ENCODE measurements at regions not wholly inside any gene's neighbourhood (a gene's known extent, or its start where the extent isn't known, plus 50 kb on each side); places are given as distances from the start of the nearest gene placed in this dataset.

- DNase-seq: no peak
Observed at GRCh38 chr13:84265257-84265764, 383.0 kb upstream of the SLITRK1 start.

- no peak for DNase-seq
Observed at GRCh38 chr13:84263354-84264069, 381.2 kb upstream of the SLITRK1 start.

GRCh38 chr13:84255226-84255797 lies 373.0 kb upstream of the SLITRK1 start:
- DNase-seq: no peak

DNA sequence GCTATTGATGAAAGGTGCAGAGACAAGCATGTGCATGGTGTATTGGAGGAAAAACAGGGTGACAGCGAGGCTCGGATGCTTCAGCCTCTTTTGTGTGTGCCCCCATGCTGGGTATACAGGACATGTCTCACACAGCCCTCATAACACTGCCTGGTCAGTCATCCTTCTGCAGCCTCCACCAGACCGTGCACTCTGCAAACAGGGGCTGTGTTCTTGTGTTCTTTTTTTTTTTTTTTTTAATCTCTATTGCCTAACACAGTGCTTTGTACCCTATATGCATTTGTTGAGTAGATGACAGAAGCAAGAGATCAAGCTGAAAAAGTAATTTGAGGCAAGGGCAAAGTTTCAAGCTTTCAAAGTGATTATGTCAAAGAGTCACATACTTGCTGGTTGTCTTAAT lies 367.2 kb upstream of the SLITRK1 start:
- no peak for DNase-seq

- DNase-seq: no peak
Observed at GRCh38 chr13:84243340-84243739, 361.1 kb upstream of the SLITRK1 start.

DNA sequence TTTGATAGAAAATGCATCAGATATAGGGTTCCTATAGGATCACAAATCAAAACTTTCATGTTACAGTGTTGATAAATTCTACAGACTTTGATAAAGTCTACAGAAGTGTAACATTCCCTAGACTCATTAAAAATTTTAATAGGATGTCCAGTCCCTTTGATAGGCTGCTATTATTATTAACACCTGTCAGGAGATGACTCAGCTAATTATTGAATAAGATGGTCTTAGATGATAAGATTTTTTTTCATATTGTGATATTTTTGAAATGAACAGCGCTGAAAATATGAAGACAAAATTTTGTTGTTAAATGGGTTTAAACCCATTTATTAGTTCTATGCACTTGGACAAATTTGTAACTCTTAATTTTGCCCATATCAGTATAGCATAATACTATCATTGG lies 356.8 kb upstream of the SLITRK1 start:
- no peak for DNase-seq

- no peak for DNase-seq
Observed at GRCh38 chr13:84238381-84238780, 356.1 kb upstream of the SLITRK1 start.

GRCh38 chr13:84237143-84237542 lies 354.9 kb upstream of the SLITRK1 start:
- DNase-seq: no peak

DNA sequence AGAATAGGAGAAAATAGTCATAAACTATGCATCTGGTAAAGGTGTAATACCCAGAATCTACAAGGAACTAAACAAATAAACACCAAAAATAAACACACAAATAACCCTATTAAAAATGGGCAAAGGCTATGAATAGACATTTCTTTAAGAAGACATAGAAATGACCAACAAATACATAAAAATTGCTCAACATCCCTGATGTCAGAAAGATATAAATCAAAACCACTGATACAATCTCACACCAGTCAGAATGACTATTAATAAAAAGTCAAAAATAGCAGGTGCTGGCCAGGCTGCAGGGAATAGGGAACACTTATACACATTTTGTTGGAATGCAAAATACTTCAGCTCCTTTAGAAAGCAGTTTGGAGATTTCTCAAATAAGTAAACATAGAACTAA lies 352.1 kb upstream of the SLITRK1 start:
- no peak for DNase-seq

DNA sequence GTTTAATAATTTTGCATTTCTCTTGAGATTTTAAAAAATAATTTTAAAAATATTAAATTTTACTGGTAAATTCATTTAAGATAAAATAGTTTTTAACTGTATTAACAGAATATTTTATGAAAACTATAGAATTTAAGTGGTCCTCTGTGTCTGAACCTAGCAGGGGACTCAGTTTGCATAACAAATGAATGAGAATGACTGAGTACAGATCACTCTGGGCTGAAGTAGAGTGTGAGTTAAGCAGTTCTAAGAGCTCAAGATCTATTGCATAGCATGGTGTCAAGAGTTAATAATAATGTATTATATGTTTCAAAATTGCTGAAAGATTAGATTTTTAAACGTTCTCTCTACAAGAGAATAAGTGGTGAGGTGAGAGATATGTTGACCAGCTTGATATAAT lies 348.3 kb upstream of the SLITRK1 start:
- no peak for DNase-seq

DNA sequence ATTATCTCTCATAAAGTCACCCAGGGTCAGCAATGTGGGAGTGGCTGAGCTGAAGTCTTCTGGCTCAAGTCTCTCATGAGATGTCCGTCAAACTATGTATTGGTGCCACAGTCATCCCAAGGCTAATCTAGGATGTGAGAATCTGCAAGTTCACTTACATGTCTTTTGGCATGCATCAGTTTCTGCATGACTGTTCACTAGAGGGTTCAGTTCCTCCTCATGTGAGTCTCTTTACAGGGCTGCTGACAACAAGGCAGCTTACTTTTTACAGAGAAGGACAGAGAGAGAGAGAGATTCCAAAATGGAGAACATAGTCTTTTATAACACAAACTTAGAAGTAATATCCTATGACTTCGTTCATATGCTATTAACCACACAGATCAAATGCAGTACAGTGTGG lies 328.8 kb upstream of the SLITRK1 start:
- no peak for DNase-seq

DNA sequence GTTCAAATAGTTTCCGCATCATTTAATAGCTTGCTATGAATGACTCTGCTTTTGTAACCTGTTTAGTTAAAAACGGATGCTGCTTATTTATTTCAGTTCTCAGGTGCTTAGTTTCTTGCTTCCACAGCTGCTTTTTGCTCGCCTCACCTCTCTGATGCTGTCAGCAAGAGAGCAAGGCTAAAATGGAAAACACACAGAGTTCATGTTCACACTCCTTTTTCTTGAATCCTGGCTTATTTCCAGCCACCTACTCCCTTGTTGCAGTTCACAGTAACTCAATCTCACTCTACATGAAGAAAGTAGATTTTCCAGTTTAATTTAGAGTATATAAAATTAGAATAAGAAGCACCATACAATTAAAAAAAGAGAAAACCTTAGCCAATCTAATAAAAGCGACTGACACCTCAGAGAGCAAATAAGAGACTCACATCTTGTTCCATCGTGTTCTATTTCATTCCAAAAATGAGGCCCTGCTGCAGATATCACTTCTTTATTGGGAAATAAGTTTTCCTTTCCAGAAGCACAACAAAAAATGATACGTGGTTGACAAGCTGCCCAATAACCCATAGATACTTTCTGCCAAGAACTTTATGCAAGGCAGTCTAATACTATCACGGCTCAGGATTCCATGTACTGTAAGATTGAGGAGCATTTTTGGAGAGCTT lies 326.1 kb upstream of the SLITRK1 start:
- no peak for DNase-seq

DNA sequence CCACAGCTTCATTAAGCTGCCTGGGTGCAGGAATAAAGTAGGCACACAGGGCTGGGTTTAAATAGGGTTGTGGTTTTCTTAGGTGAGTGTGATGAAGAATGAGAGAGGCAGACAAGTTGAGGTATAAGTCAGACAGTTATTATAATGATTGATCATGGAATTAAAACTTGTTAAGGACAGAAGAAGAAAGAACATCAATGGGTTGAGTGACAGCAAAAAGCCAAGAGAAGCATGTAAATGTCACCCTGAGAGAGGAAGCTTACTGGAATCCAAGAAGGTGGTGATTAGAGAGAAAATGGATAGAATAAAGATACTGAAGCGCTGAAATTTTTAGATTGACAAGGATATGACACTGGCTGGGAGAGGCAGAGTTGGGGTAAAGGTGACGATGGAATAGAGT lies 325.2 kb upstream of the SLITRK1 start:
- DNase-seq: no peak

DNA sequence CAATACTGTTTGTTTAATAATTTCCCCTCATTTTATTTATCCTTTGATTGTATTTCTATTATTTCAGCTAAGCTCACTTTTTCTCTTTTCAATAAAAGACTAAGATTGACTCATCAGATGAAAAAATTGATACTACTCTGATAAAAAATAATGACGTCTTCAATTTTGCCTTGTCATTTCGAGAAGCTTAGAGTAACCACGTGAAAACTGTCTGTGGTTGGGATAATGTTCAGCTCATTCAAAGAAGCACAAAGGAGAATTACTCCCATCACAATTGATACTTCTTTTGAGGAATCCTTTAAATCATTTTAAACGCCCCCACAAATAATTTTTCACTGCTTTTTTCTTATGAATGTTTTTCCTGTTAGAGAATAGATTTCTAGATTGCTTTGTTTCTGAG lies 318.7 kb upstream of the SLITRK1 start:
- no peak for DNase-seq

GRCh38 chr13:84192125-84192524 lies 309.9 kb upstream of the SLITRK1 start:
- no peak for DNase-seq

GRCh38 chr13:84191139-84191538 lies 308.9 kb upstream of the SLITRK1 start:
- no peak for DNase-seq

DNA sequence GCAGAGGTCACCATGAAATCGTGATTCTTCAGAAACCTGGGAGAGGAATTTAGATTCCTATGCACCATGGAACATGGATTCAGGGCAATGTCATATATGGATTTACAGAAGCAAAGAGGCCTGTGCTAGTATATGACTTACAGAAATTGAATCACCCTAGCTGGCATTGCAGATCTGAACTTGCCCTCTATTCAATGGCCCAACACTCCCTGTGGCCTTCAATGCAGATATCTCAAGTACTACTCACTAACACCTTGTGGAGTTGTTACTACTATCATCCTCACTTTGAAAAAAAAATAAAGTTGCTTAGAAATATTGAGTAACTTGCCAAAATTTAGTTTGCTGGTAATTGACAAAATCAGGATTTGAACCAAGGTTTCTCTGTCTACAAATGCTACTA lies 305.4 kb upstream of the SLITRK1 start:
- DNase-seq: no peak

- DNase-seq: no peak
Observed at GRCh38 chr13:84139561-84140158, 257.4 kb upstream of the SLITRK1 start.

- DNase-seq: no peak
Observed at GRCh38 chr13:84137292-84137691, 255.0 kb upstream of the SLITRK1 start.

DNA sequence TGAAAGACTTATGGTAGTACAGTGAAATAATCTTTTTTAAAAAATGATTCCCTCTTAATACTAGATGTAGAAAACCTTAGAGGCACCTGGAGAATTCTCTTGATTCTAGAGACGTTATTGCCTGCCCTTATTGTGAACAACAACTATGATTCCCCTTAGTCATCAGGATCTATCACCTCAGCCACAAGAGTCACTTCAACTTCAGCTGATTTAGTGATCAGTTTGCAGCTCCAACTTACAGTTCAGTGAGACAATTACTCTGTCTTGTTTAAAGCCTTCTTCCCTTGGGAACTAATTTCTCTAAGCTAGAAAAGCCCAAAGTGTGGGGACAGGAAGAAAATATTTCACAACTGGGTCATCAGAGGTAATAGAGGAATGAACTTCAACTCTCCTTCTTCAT lies 254.3 kb upstream of the SLITRK1 start:
- DNase-seq: no peak

DNA sequence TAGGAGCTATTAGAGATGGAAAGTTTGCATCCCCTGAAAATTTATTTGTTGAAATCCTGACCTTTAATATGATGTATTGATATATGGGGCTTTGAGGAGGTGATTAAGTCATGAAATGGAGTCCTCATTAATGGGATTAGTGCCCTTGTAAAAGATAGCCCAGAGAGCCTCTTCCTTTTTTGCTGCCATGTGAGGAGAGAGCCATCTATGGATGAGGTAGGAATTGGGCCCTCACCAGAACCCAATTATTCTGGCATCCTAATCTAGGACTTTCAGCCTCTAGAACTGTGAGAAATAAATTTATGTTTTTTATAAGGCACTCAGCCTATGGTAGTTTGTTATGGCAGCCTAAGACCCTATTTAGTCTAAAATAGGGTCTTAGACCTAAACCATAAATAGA lies 250.2 kb upstream of the SLITRK1 start:
- DNase-seq: no peak

- no peak for DNase-seq
Observed at GRCh38 chr13:84131249-84131648, 249.0 kb upstream of the SLITRK1 start.

DNA sequence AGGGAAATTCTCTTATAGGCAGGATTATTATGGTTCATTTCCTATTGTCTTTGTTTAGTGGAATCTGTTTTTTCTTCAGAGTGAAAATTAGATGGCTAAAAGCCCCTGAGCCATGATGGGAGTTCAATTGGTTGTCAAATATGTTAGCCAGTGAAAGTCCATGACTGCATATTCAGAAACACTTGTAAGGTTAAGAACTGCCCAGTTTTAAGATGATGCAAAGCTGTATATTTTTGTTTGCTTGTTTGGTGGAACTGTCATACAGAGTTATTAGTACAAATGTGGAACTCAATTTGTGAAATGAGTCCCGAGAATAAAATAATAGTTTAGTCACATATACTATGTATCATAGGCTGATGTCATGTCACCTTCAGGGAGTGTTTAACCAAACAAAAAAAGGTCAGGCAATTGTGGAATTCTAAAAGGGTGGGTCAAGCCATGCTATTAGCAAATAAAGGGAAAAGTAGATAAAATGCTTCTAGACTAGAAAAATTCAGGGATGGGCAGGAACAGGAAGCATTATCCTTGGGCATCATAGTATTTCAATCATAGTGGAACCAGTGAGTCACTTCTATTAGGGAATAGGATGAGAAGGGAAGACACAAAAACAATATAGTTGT lies 248.3 kb upstream of the SLITRK1 start:
- no peak for DNase-seq
